ENCODE measurements at regions not wholly inside any gene's neighbourhood (a gene's known extent, or its start where the extent isn't known, plus 50 kb on each side); places are given as distances from the start of the nearest gene placed in this dataset.
"Not testable (repeated sequence)": the region's sequence is repeated elsewhere in the genome, so short reads cannot be mapped to it uniquely, and the experiment has no call there.

DNA sequence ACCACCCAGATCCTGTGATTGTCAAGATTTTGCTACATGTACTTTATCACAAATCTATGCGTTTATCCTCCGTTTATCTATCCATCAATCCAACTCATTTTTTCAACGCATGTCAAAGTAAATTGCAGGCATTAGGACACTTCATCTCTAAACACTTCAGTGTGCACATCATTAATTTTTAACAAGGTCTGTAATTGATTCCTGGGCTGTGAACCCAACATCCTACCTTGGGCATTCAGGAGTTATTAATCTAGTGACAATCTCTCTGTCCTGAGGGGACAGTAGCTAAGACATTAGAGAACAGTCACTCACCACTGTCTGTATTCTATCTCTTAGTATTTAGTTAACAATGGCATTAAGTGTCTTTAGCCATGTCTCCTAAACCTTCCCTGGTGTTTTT is 264.7 kb downstream of the SOX9 start:
- no peak for DNase-seq
- H3K9ac ChIP-seq (ENCODE audit: insufficient read depth, low read length, poor library complexity, severe bottlenecking) = no peak overlapping the region
- no peak overlapping the region for H3K4me2 ChIP-seq (replicated peaks; ENCODE audit: extremely low read depth, low read length, poor library complexity, severe bottlenecking)
- no peak overlapping the region for H3K4me3 Mint-ChIP-seq
- no peak overlapping the region for H3K4me3 ChIP-seq (replicated peaks in 1 of 3; ENCODE audit: low read depth in 2 of 3, low read length in 3 of 3)
- no peaks in the 10 kb centered on the region for H3K4me1 Mint-ChIP-seq
- WGBS (ENCODE audit: insufficient coverage) = 97% methylated on average over 3 of the region's 3 CpGs
- H3K36me3 Mint-ChIP-seq = no peaks in the 10 kb centered on the region
- peaks cover 1 to 10% (median 5%) of the 10 kb centered on the region in 7 donors for H3K9me3 Mint-ChIP-seq
- H3K27ac ChIP-seq (ENCODE audit: low read depth in 1 of 2, low read length in 2 of 2) = no peak overlapping the region
- no peak overlapping the region for H3K27ac Mint-ChIP-seq
- H3K27me3 Mint-ChIP-seq (ENCODE audit: low read depth in 3 of 3) = peaks cover under 1 to 16% (median 4%) of the 10 kb centered on the region in 3 donors
- no peaks in the 10 kb centered on the region for H3K79me2 ChIP-seq (ENCODE audit: insufficient read depth, low read length)
- TF ChIP-seq, protein P1, sequence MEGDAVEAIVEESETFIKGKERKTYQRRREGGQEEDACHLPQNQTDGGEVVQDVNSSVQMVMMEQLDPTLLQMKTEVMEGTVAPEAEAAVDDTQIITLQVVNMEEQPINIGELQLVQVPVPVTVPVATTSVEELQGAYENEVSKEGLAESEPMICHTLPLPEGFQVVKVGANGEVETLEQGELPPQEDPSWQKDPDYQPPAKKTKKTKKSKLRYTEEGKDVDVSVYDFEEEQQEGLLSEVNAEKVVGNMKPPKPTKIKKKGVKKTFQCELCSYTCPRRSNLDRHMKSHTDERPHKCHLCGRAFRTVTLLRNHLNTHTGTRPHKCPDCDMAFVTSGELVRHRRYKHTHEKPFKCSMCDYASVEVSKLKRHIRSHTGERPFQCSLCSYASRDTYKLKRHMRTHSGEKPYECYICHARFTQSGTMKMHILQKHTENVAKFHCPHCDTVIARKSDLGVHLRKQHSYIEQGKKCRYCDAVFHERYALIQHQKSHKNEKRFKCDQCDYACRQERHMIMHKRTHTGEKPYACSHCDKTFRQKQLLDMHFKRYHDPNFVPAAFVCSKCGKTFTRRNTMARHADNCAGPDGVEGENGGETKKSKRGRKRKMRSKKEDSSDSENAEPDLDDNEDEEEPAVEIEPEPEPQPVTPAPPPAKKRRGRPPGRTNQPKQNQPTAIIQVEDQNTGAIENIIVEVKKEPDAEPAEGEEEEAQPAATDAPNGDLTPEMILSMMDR (IDR thresholded peaks at IDR 0.05) = no peak
- no peak overlapping the region for H2AFZ ChIP-seq (ENCODE audit: insufficient read depth, low read depth, low read length, poor library complexity, severe bottlenecking)
- intact Hi-C loops (cut with micrococcal nuclease) = no loop called here
- no peaks in the 10 kb centered on the region for H3K27me3 ChIP-seq (ENCODE audit: control insufficient read depth in 2 of 2, insufficient read depth in 2 of 2, low read length in 2 of 2)
- no peaks in the 10 kb centered on the region for H3K36me3 ChIP-seq (replicated peaks in 1 of 2; ENCODE audit: control insufficient read depth in 1 of 2, insufficient read depth in 2 of 2, low read length in 2 of 2)
- H3K4me1 ChIP-seq (ENCODE audit: control insufficient read depth in 1 of 2, insufficient read depth in 2 of 2, low read length in 2 of 2) = no peaks in the 10 kb centered on the region
- no peaks in the 10 kb centered on the region for H4K20me1 ChIP-seq (ENCODE audit: insufficient read depth, low read length)
- H3K9me3 ChIP-seq (replicated peaks in 1 of 2; ENCODE audit: control insufficient read depth in 1 of 2, insufficient read depth in 1 of 2, low read length in 2 of 2) = no peaks in the 10 kb centered on the region

DNA sequence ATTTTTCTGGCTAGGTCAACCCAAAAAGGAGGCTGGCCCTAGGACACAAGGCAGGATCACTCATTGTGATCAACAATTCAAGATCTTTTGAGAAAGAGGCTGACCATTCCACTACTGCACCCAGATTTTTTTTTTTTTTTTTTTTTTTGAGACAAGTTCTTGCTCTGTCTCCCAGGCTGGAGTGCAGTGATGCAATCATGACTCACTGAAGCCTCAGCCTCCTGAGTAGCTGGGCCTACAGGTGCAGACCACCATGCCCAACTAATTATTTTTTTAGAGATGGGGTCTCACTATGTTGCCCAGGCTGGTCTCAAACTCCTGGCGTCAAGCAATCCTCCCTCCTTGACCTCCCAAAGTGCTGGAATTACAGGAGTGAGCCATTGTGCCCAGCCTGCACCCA is 265.4 kb downstream of the SOX9 start:
- H3K9ac ChIP-seq (ENCODE audit: insufficient read depth, low read length, poor library complexity, severe bottlenecking); H3K27ac ChIP-seq (ENCODE audit: low read depth in 1 of 2, low read length in 2 of 2); H3K27ac Mint-ChIP-seq; H3K4me2 ChIP-seq (replicated peaks; ENCODE audit: extremely low read depth, low read length, poor library complexity, severe bottlenecking); H3K4me3 Mint-ChIP-seq; H2AFZ ChIP-seq (ENCODE audit: insufficient read depth, low read depth, low read length, poor library complexity, severe bottlenecking); H3K36me3 Mint-ChIP-seq; H4K20me1 ChIP-seq (ENCODE audit: insufficient read depth, low read length); H3K36me3 ChIP-seq (replicated peaks in 1 of 2; ENCODE audit: control insufficient read depth in 1 of 2, insufficient read depth in 2 of 2, low read length in 2 of 2); intact Hi-C loops (cut with micrococcal nuclease); DNase-seq; H3K4me1 Mint-ChIP-seq; H3K79me2 ChIP-seq (ENCODE audit: insufficient read depth, low read length); H3K4me1 ChIP-seq (ENCODE audit: control insufficient read depth in 1 of 2, insufficient read depth in 2 of 2, low read length in 2 of 2); H3K9me3 ChIP-seq (replicated peaks in 1 of 2; ENCODE audit: control insufficient read depth in 1 of 2, insufficient read depth in 1 of 2, low read length in 2 of 2); H3K27me3 ChIP-seq (ENCODE audit: control insufficient read depth in 2 of 2, insufficient read depth in 2 of 2, low read length in 2 of 2); H3K4me3 ChIP-seq (replicated peaks in 1 of 3; ENCODE audit: low read depth in 2 of 3, low read length in 3 of 3): not testable (repeated sequence)
- H3K9me3 Mint-ChIP-seq = peaks cover 2 to 11% (median 5%) of the 10 kb centered on the region in 7 donors
- peaks cover 2 to 16% (median 4%) of the 10 kb centered on the region in 3 donors for H3K27me3 Mint-ChIP-seq (ENCODE audit: low read depth in 3 of 3)
- WGBS (ENCODE audit: insufficient coverage) = 100% methylated on average over 1 of the region's 1 CpG
